HUDEP-2 (cell line): ENCODE measurements at regions not wholly inside any gene's neighbourhood (a gene's known extent, or its start where the extent isn't known, plus 50 kb on each side); places are given as distances from the start of the nearest gene placed in this dataset.
"Not testable (repeated sequence)": the region's sequence is repeated elsewhere in the genome, so short reads cannot be mapped to it uniquely, and the experiment has no call there.

ENCODE experiments used
- DNase-seq, 76 experiments: peaks; one replicate each; lab custom pipeline; 2025; ENCODE audit not compliant: unreplicated experiment in 76 of 76; lab: John Stamatoyannopoulos, UW

GRCh38 chrX:76774912-76775311, 347.4 kb downstream of the MAGEE1 start:
- not testable (repeated sequence) for DNase-seq

GRCh38 chrX:76796311-76796710, 368.8 kb downstream of the MAGEE1 start:
- no peak for DNase-seq

- DNase-seq: no peak
Measured at GRCh38 chrX:76802708-76803107, 375.2 kb downstream of the MAGEE1 start.

GRCh38 chrX:76815754-76816153, 388.2 kb downstream of the MAGEE1 start:
- DNase-seq: no peak

- not testable (repeated sequence) for DNase-seq
Measured at GRCh38 chrX:76817279-76817678, 389.8 kb downstream of the MAGEE1 start.

- no peak for DNase-seq
Measured at GRCh38 chrX:76821276-76821675, 393.8 kb downstream of the MAGEE1 start.

GRCh38 chrX:76827672-76828071, 400.2 kb downstream of the MAGEE1 start:
- no peak for DNase-seq

- not testable (repeated sequence) for DNase-seq
Measured at GRCh38 chrX:76840902-76841301, 413.4 kb downstream of the MAGEE1 start.

- DNase-seq: no peak
Measured at GRCh38 chrX:76850851-76851250, 423.3 kb downstream of the MAGEE1 start.

GRCh38 chrX:76862509-76862908, 435.0 kb downstream of the MAGEE1 start:
- no peak for DNase-seq

GRCh38 chrX:76893930-76894329, 466.4 kb downstream of the MAGEE1 start:
- no peak for DNase-seq

GRCh38 chrX:76915836-76916235, 488.3 kb downstream of the MAGEE1 start:
- no peak for DNase-seq

- DNase-seq: no peak
Measured at GRCh38 chrX:76918033-76918432, 490.5 kb downstream of the MAGEE1 start.

- DNase-seq: no peak
Measured at GRCh38 chrX:76919761-76920160, 492.3 kb downstream of the MAGEE1 start.

GRCh38 chrX:76920607-76921006, 493.1 kb downstream of the MAGEE1 start:
- DNase-seq: no peak

- DNase-seq: no peak
Measured at GRCh38 chrX:76921176-76921575, 493.7 kb downstream of the MAGEE1 start.

GRCh38 chrX:76922100-76922499, 494.6 kb downstream of the MAGEE1 start:
- DNase-seq: no peak

- not testable (repeated sequence) for DNase-seq
Measured at GRCh38 chrX:76924616-76925015, 497.1 kb downstream of the MAGEE1 start.

GRCh38 chrX:76931518-76931917, 504.0 kb downstream of the MAGEE1 start:
- no peak for DNase-seq

- DNase-seq: no peak
Measured at GRCh38 chrX:76957485-76957884, 489.7 kb upstream of the FGF16 start.

GRCh38 chrX:76971393-76972376, 475.5 kb upstream of the FGF16 start:
- DNase-seq: no peak

- no peak for DNase-seq
Measured at GRCh38 chrX:76977452-76977851, 469.7 kb upstream of the FGF16 start.
